Right lobe of liver (tissue), 4 donors: ENCODE measurements at regions not wholly inside any gene's neighbourhood (a gene's known extent, or its start where the extent isn't known, plus 50 kb on each side); places are given as distances from the start of the nearest gene placed in this dataset.

Source experiments
- CTCF ChIP-seq, 4 donors: fragments of 200-600 bp in 3 of 4; fragments of 450-650 bp in 1 of 4; IDR thresholded peaks; one replicate each; pipeline versions ENCODE4 v1.5.1 to v1.8.0; 2016 to 2022; ENCODE audit warnings: antibody characterized with exemption in 4 of 4, mild to moderate bottlenecking in 2 of 4
- POLR2A ChIP-seq: fragments of 450-650 bp; IDR thresholded peaks from one replicate; pipeline ENCODE4 v1.6.1; 2017; ENCODE audit warnings: antibody characterized with exemption, mild to moderate bottlenecking
- donor health status: DM: no; HTN: no; CAD: no.
- donor health status: DM: no; HTN: no; CAD: no.
- donor health status: DM: no; HTN: yes; CAD: no.

GRCh38 chr17:72425794-72426168, 305.0 kb downstream of the SOX9 start:
- no peak for TF ChIP-seq CTCF (IDR thresholded peaks at IDR 0.05)
- TF ChIP-seq POLR2A, result no peak
